OCI-LY7 (cell line): ENCODE measurements at regions not wholly inside any gene's neighbourhood (a gene's known extent, or its start where the extent isn't known, plus 50 kb on each side); places are given as distances from the start of the nearest gene placed in this dataset.

Experiments used
- BruUV-seq: library from RNA; stranded (reverse); fragments of 400-500 nt; replicated peaks from 2 replicates; lab custom pipeline; 2021; lab: Mats Ljungman, UMichigan
- CTCF ChIA-PET: fragments of 300-600 bp; sonication (Branson Sonifier 250); formaldehyde crosslinking; loops from one replicate; lab custom pipeline; 2022; ENCODE audit warnings: antibody characterized with exemption; ENCODE audit not compliant: unreplicated experiment; lab: Charles Lee
- POLR2A ChIA-PET: fragments of 300-600 bp; sonication (Branson Sonifier 250); formaldehyde crosslinking; loops from one replicate; lab custom pipeline; 2022; ENCODE audit warnings: antibody characterized with exemption; lab: Charles Lee
- DNase-seq: peaks from one replicate; pipeline ENCODE4 v3.0.0-alpha.2; 2015; ENCODE audit warnings: low spot score
- H2AFZ ChIP-seq: fragments of 200-600 bp; sonication (generic), shearing (Covaris generic); 2 replicates; pipeline ENCODE4 v1.6.1; 2014; ENCODE audit warnings: mild to moderate bottlenecking, antibody characterized with exemption, low read length, moderate library complexity
- H3K27ac ChIP-seq: fragments of 200-600 bp; sonication (generic); 2 replicates; pipeline ENCODE4 v1.5.1; 2014; ENCODE audit warnings: mixed run types, low read depth, mild to moderate bottlenecking, moderate library complexity, low read length, inconsistent platforms; ENCODE audit not compliant: poor library complexity, severe bottlenecking
- H3K36me3 ChIP-seq: fragments of 200-600 bp; sonication (generic); 2 replicates; pipeline ENCODE4 v1.6.1; 2014; ENCODE audit warnings: mild to moderate bottlenecking, antibody characterized with exemption, low read length, moderate library complexity, mixed read lengths; ENCODE audit not compliant: insufficient read depth
- H3K4me1 ChIP-seq: fragments of 200-600 bp; sonication (generic); 2 replicates; pipeline ENCODE4 v1.5.1; 2014; ENCODE audit warnings: mild to moderate bottlenecking, low read length; ENCODE audit not compliant: insufficient read depth, poor library complexity, severe bottlenecking
- H3K4me2 ChIP-seq: fragments of 200-600 bp; sonication (generic); 2 replicates; pipeline ENCODE4 v1.6.1; 2014; ENCODE audit warnings: mild to moderate bottlenecking, low read length
- H3K4me3 ChIP-seq: fragments of 200-600 bp; sonication (generic); 2 replicates; pipeline ENCODE4 v1.5.1; 2014; ENCODE audit warnings: mild to moderate bottlenecking, low read depth, low read length; ENCODE audit not compliant: poor library complexity, severe bottlenecking
- H3K79me2 ChIP-seq: fragments of 200-600 bp; sonication (generic); 2 replicates; pipeline ENCODE4 v1.6.1; 2016; ENCODE audit warnings: low read depth, mild to moderate bottlenecking, low read length, moderate library complexity, mixed read lengths; ENCODE audit not compliant: insufficient read depth
- H3K9me2 ChIP-seq: fragments of 200-600 bp; sonication (generic); 2 replicates; pipeline ENCODE4 v1.6.1; 2016; ENCODE audit warnings: mild to moderate bottlenecking, low read length, mixed read lengths; ENCODE audit not compliant: insufficient read depth
- H3K9me3 ChIP-seq: fragments of 200-600 bp; sonication (generic); 2 replicates; pipeline ENCODE4 v1.6.1; 2014; ENCODE audit warnings: mild to moderate bottlenecking, mixed run types, low read length, mixed read lengths
- H4K20me1 ChIP-seq: fragments of 200-600 bp; sonication (generic); 2 replicates; pipeline ENCODE4 v1.6.1; 2014; ENCODE audit warnings: mild to moderate bottlenecking, antibody characterized with exemption, low read length, moderate library complexity, mixed read lengths; ENCODE audit not compliant: insufficient read depth
- CTCF ChIP-seq: fragments of 200-600 bp; sonication (generic); conservative IDR thresholded peaks from 2 replicates; pipeline ENCODE4 v1.5.1; 2014; ENCODE audit warnings: mild to moderate bottlenecking, antibody characterized with exemption, low read length, moderate library complexity, mixed read lengths
- EZH2phosphoT487 ChIP-seq: fragments of 200-600 bp; sonication (generic); IDR thresholded peaks from 2 replicates; pipeline ENCODE4 v1.6.1; 2018; ENCODE audit warnings: low read depth, borderline replicate concordance, mild to moderate bottlenecking, mixed run types, antibody characterized with exemption, low read length, moderate library complexity, mixed read lengths
- intact Hi-C: fragments of 100-400 bp; cut with micrococcal nuclease; formaldehyde crosslinking; loops from one replicate; pipeline ENCODE4 v1.10.0; 2022; ENCODE audit not compliant: unreplicated experiment

- intact Hi-C loops, result no loop called here
- BruUV-seq, result no TSS peak
- no peak overlapping the region for H3K4me3 ChIP-seq
- no peak for TF ChIP-seq CTCF
- no peak overlapping the region for H2AFZ ChIP-seq
- ChIA-PET CTCF (no interaction called here), POLR2A (no interaction called here)
- H3K36me3 ChIP-seq, result no peaks in the 10 kb centered on the region
- DNase-seq, result no peak
- no peaks in the 10 kb centered on the region for H4K20me1 ChIP-seq
- H3K9me3 ChIP-seq, result no peaks in the 10 kb centered on the region
- no peaks in the 10 kb centered on the region for H3K4me1 ChIP-seq
- H3K4me2 ChIP-seq, result no peak overlapping the region
- no peak overlapping the region for H3K27ac ChIP-seq
- H3K79me2 ChIP-seq, result no peaks in the 10 kb centered on the region
- no peaks in the 10 kb centered on the region for H3K9me2 ChIP-seq
Measured at GRCh38 chr9:28699632-28700031, 1126.4 kb upstream of the C9orf72 start.

- Histone ChIP-seq H3K4me3 (no peak overlapping the region), H3K27ac (no peak overlapping the region), H3K36me3 (no peaks in the 10 kb centered on the region), H3K4me1 (no peaks in the 10 kb centered on the region), H3K79me2 (no peaks in the 10 kb centered on the region), H4K20me1 (no peaks in the 10 kb centered on the region), H3K9me2 (no peaks in the 10 kb centered on the region), H3K4me2 (no peak overlapping the region), H3K9me3 (no peaks in the 10 kb centered on the region), H2AFZ (no peak overlapping the region)
- ChIA-PET POLR2A (no interaction called here), CTCF (no interaction called here)
- no peak for TF ChIP-seq CTCF
- TF ChIP-seq EZH2phosphoT487, result no peak
- no peak for DNase-seq
- BruUV-seq, result no TSS peak
- intact Hi-C loops, result no loop called here
Measured at GRCh38 chr9:28707616-28708015, 1134.3 kb upstream of the C9orf72 start.

- no peaks in the 10 kb centered on the region for H3K9me2 ChIP-seq
- H3K36me3 ChIP-seq, result no peaks in the 10 kb centered on the region
- H2AFZ ChIP-seq, result no peak overlapping the region
- no TSS peak for BruUV-seq
- TF ChIP-seq EZH2phosphoT487 (no peak), CTCF (no peak)
- intact Hi-C loops, result no loop called here
- CTCF ChIA-PET, result no interaction called here
- no peak overlapping the region for H3K4me3 ChIP-seq
- H3K9me3 ChIP-seq, result no peaks in the 10 kb centered on the region
- no peak overlapping the region for H3K27ac ChIP-seq
- H4K20me1 ChIP-seq, result no peaks in the 10 kb centered on the region
- POLR2A ChIA-PET, result no interaction called here
- DNase-seq, result no peak
- no peaks in the 10 kb centered on the region for H3K4me1 ChIP-seq
- H3K79me2 ChIP-seq, result no peaks in the 10 kb centered on the region
- no peak overlapping the region for H3K4me2 ChIP-seq
Measured at GRCh38 chr9:28714188-28714587, 1140.9 kb upstream of the C9orf72 start.
